HCT116 (cell line): ENCODE measurements at regions not wholly inside any gene's neighbourhood (a gene's known extent, or its start where the extent isn't known, plus 50 kb on each side); places are given as distances from the start of the nearest gene placed in this dataset.

ENCODE experiments used
- ATAC-seq: fragments of 200-7000 bp; cut with Tn5 transposase; 2 replicates; pipeline ENCODE4 v1.9.1; 2020; ENCODE audit warnings: mild to moderate bottlenecking, moderate library complexity
- BruUV-seq: library from RNA; stranded (reverse); fragments of 400-500 nt; replicated peaks from 2 replicates; lab custom pipeline; 2021; lab: Mats Ljungman, UMichigan
- CTCF ChIA-PET: fragments of 300-600 bp; sonication (Branson Sonifier 250); formaldehyde crosslinking; loops from one replicate; lab custom pipeline; 2021; ENCODE audit warnings: antibody characterized with exemption; lab: Charles Lee
- POLR2A ChIA-PET: fragments of 300-600, 350-600 bp; sonication (Branson Sonifier 250); formaldehyde crosslinking; loops from one replicate; lab custom pipeline; 2021; ENCODE audit warnings: antibody characterized with exemption; lab: Charles Lee
- RAD21 ChIA-PET, 2 experiments: fragments of 300-600 bp; sonication (Branson Sonifier 250); formaldehyde crosslinking; loops; one replicate each; lab custom pipeline; 2023; ENCODE audit warnings: low total read pairs in 2 of 2; ENCODE audit not compliant: uncharacterized antibody in 2 of 2, unreplicated experiment in 2 of 2, low non-redundant PET in 1 of 2; lab: Charles Lee
- DNase-seq: peaks from one replicate; pipeline ENCODE4 v3.0.0-alpha.2; 2010; ENCODE audit warnings: low read depth, low spot score
- H2AFZ ChIP-seq: fragments of 200-600 bp; shearing (Covaris generic), sonication (generic); 2 replicates; pipeline ENCODE4 v1.6.1; 2017; ENCODE audit warnings: low read depth, mixed run types, mixed read lengths, antibody characterized with exemption, low read length; ENCODE audit not compliant: poor library complexity, severe bottlenecking
- H3K27ac ChIP-seq: 2 replicates; pipeline ENCODE4 v1.5.1; 2012; ENCODE audit warnings: low read depth, low read length
- H3K27me3 ChIP-seq: fragments of 200-600 bp; sonication (generic); 2 replicates; pipeline ENCODE4 v1.6.1; 2016; ENCODE audit warnings: mixed run types, low read length, mixed read lengths; ENCODE audit not compliant: insufficient read depth
- H3K36me3 ChIP-seq, 2 experiments: fragments of 200-500 bp in 1 of 2; fragments of 200-600 bp in 1 of 2; sonication (Bioruptor generic) in 1 of 2; sonication (generic) in 1 of 2; 2 replicates each; pipeline versions ENCODE4 v1.5.1 to v1.6.1; 2014 to 2016; ENCODE audit warnings: low read length in 2 of 2, inconsistent platforms in 1 of 2, mixed read lengths in 1 of 2, mixed run types in 1 of 2; ENCODE audit not compliant: insufficient read depth in 2 of 2, control insufficient read depth in 1 of 2
- H3K4me1 ChIP-seq, 2 experiments: fragments of 200-600 bp in 1 of 2; sonication (generic) in 1 of 2; 2 replicates each; pipeline versions ENCODE4 v1.5.1 to v1.6.1; 2012 to 2017; ENCODE audit warnings: low read length in 2 of 2, inconsistent platforms in 1 of 2, mild to moderate bottlenecking in 1 of 2, mixed read lengths in 1 of 2, mixed run types in 1 of 2, moderate library complexity in 1 of 2; ENCODE audit not compliant: insufficient read depth in 2 of 2, control insufficient read depth in 1 of 2
- H3K4me2 ChIP-seq: fragments of 200-600 bp; sonication (generic); 2 replicates; pipeline ENCODE4 v1.6.1; 2017; ENCODE audit warnings: mixed run types, low read length, mixed read lengths
- H3K4me3 ChIP-seq, 2 experiments: fragments of 200-600 bp in 1 of 2; sonication (generic) in 1 of 2; replicated peaks in 1 of 2; 2 replicates each; pipeline ENCODE4 v1.5.1; 2011 to 2016; ENCODE audit warnings: low read length in 2 of 2, control low read depth in 1 of 2, low read depth in 1 of 2, mild to moderate bottlenecking in 1 of 2, mixed read lengths in 1 of 2, mixed run types in 1 of 2
- H3K79me2 ChIP-seq: fragments of 200-600 bp; sonication (generic); 2 replicates; pipeline ENCODE4 v1.6.1; 2017; ENCODE audit warnings: mild to moderate bottlenecking, mixed run types, low read length, moderate library complexity, mixed read lengths; ENCODE audit not compliant: insufficient read depth
- H3K9ac ChIP-seq: fragments of 200-600 bp; sonication (generic); 2 replicates; pipeline ENCODE4 v1.6.1; 2016; ENCODE audit warnings: low read length, mixed read lengths
- H3K9me2 ChIP-seq: fragments of 200-600 bp; sonication (generic), shearing (Covaris generic); 2 replicates; pipeline ENCODE4 v1.6.1; 2017; ENCODE audit warnings: mixed run types, mild to moderate bottlenecking, moderate library complexity; ENCODE audit not compliant: insufficient read depth
- H3K9me3 ChIP-seq, 2 experiments: fragments of 200-500 bp in 1 of 2; fragments of 200-600 bp in 1 of 2; sonication (Bioruptor generic) in 1 of 2; sonication (generic) in 1 of 2; 2 replicates each; pipeline ENCODE4 v1.6.1; 2014 to 2017; ENCODE audit warnings: low read length in 2 of 2, mixed read lengths in 2 of 2, inconsistent platforms in 1 of 2, low read depth in 1 of 2, mild to moderate bottlenecking in 1 of 2, mixed run types in 1 of 2, moderate library complexity in 1 of 2; ENCODE audit not compliant: control insufficient read depth in 1 of 2, insufficient read depth in 1 of 2
- H4K20me1 ChIP-seq: fragments of 200-600 bp; sonication (generic), shearing (Covaris generic); 2 replicates; pipeline ENCODE4 v1.6.1; 2017; ENCODE audit warnings: mixed run types, mild to moderate bottlenecking, moderate library complexity; ENCODE audit not compliant: insufficient read depth
- CBX3 ChIP-seq: IDR thresholded peaks from 2 replicates; pipeline ENCODE4 v1.6.1; 2012; ENCODE audit warnings: low read depth
- CTCF ChIP-seq, 3 experiments: fragments of 200-600 bp in 1 of 3; sonication (generic) in 1 of 3; IDR thresholded peaks in 2 of 3; conservative IDR thresholded peaks in 1 of 3; 2 replicates each; pipeline ENCODE4 v1.5.1; 2012 to 2017; ENCODE audit warnings: low read depth in 2 of 3, low read length in 2 of 3, antibody characterized with exemption in 1 of 3, borderline replicate concordance in 1 of 3, control low read depth in 1 of 3, mild to moderate bottlenecking in 1 of 3, mixed read lengths in 1 of 3, mixed run types in 1 of 3, moderate library complexity in 1 of 3; ENCODE audit not compliant: insufficient read depth in 1 of 3
- EGR1 ChIP-seq: IDR thresholded peaks from 2 replicates; pipeline ENCODE4 v1.6.1; 2012; ENCODE audit warnings: low read depth
- ELF1 ChIP-seq: IDR thresholded peaks from 2 replicates; pipeline ENCODE4 v1.6.1; 2012; ENCODE audit warnings: low read depth, borderline replicate concordance
- EZH2 ChIP-seq: fragments of 200-600 bp; sonication (generic); IDR thresholded peaks from 2 replicates; pipeline ENCODE4 v1.6.1; 2017; ENCODE audit warnings: antibody characterized with exemption, mixed run types
- EZH2phosphoT487 ChIP-seq: fragments of 200-600 bp; IDR thresholded peaks from 2 replicates; pipeline ENCODE4 v1.6.1; 2018; ENCODE audit warnings: antibody characterized with exemption, borderline replicate concordance
- FOSL1 ChIP-seq: IDR thresholded peaks from 2 replicates; pipeline ENCODE4 v1.6.1; 2012; ENCODE audit warnings: low read depth
- JUND ChIP-seq: IDR thresholded peaks from 2 replicates; pipeline ENCODE4 v1.6.1; 2012
- POLR2A ChIP-seq: IDR thresholded peaks from 2 replicates; pipeline ENCODE4 v1.7.0; 2011; ENCODE audit warnings: borderline replicate concordance; ENCODE audit not compliant: insufficient read depth, insufficient read length; ENCODE audit errors: extremely low read depth
- POLR2AphosphoS5 ChIP-seq: IDR thresholded peaks from 2 replicates; pipeline ENCODE4 v1.6.1; 2011; ENCODE audit warnings: mild to moderate bottlenecking, low read depth, low read length, moderate library complexity
- RAD21 ChIP-seq: IDR thresholded peaks from 2 replicates; pipeline ENCODE4 v1.6.1; 2012; ENCODE audit warnings: low read depth, mild to moderate bottlenecking
- SIN3A ChIP-seq: IDR thresholded peaks from 2 replicates; pipeline ENCODE4 v1.6.1; 2012; ENCODE audit warnings: low read depth
- SP1 ChIP-seq: IDR thresholded peaks from 2 replicates; pipeline ENCODE4 v1.6.1; 2012; ENCODE audit warnings: low read depth
- TCF7L2 ChIP-seq: IDR thresholded peaks from 2 replicates; pipeline ENCODE4 v1.7.0; 2011; ENCODE audit warnings: borderline replicate concordance, inconsistent platforms; ENCODE audit not compliant: insufficient read depth, insufficient read length; ENCODE audit errors: extremely low read depth
- YY1 ChIP-seq: IDR thresholded peaks from 2 replicates; pipeline ENCODE4 v1.6.1; 2011; ENCODE audit warnings: low read length, low read depth, moderate library complexity, mild to moderate bottlenecking; ENCODE audit not compliant: insufficient replicate concordance; ENCODE audit errors: extremely low read depth
- ZFX ChIP-seq: fragments of 450-650 bp; IDR thresholded peaks from 2 replicates; pipeline ENCODE4 v1.6.1; 2017
- ZNF274 ChIP-seq: fragments of 200-500 bp; sonication (Bioruptor generic); IDR thresholded peaks from 2 replicates; pipeline ENCODE4 v1.6.1; 2014; ENCODE audit warnings: mild to moderate bottlenecking, low read depth, low read length, inconsistent platforms
- intact Hi-C: fragments of 100-400 bp; cut with micrococcal nuclease; formaldehyde crosslinking; loops from 2 replicates; pipeline ENCODE4 v1.10.0; 2022
- TF ChIP-seq, protein P1 (sequence below): IDR thresholded peaks from 2 replicates; pipeline ENCODE4 v1.6.1; 2011; ENCODE audit warnings: mild to moderate bottlenecking, low read length, moderate library complexity; ENCODE audit not compliant: insufficient replicate concordance; ENCODE audit errors: extremely low read depth
- TF ChIP-seq, protein P2 (sequence below): IDR thresholded peaks from 2 replicates; pipeline ENCODE4 v1.6.1; 2012

- TF ChIP-seq EGR1 (no peak), SP1 (no peak), ELF1 (no peak), SIN3A (no peak), ZNF274 (no peak), EZH2phosphoT487 (no peak), JUND (no peak), CBX3 (no peak), TCF7L2 (no peak), POLR2AphosphoS5 (no peak), YY1 (no peak), RAD21 (no peak), CTCF (IDR thresholded peaks at IDR 0.05 in 2 of 3, conservative IDR thresholded peaks at IDR 0.05 in 1 of 3; ENCODE audit: borderline replicate concordance in 1 of 3, insufficient read depth in 1 of 3, low read depth in 2 of 3, low read length in 2 of 3) (no peak), ZFX (no peak), FOSL1 (no peak), EZH2 (no peak), POLR2A (no peak)
- TF ChIP-seq, protein P1, sequence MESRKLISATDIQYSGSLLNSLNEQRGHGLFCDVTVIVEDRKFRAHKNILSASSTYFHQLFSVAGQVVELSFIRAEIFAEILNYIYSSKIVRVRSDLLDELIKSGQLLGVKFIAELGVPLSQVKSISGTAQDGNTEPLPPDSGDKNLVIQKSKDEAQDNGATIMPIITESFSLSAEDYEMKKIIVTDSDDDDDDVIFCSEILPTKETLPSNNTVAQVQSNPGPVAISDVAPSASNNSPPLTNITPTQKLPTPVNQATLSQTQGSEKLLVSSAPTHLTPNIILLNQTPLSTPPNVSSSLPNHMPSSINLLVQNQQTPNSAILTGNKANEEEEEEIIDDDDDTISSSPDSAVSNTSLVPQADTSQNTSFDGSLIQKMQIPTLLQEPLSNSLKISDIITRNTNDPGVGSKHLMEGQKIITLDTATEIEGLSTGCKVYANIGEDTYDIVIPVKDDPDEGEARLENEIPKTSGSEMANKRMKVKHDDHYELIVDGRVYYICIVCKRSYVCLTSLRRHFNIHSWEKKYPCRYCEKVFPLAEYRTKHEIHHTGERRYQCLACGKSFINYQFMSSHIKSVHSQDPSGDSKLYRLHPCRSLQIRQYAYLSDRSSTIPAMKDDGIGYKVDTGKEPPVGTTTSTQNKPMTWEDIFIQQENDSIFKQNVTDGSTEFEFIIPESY: no peak
- TF ChIP-seq, protein P2, sequence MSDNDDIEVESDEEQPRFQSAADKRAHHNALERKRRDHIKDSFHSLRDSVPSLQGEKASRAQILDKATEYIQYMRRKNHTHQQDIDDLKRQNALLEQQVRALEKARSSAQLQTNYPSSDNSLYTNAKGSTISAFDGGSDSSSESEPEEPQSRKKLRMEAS: no peak
- TF ChIP-seq, all 23 proteins: peak for 0
- Histone ChIP-seq H3K4me2 (no peak overlapping the region), H3K9me2 (no peaks in the 10 kb centered on the region), H3K4me3 (no peak overlapping the region), H3K27me3 (no peaks in the 10 kb centered on the region), H3K36me3 (no peaks in the 10 kb centered on the region), H3K9me3 (peaks cover 2 to 3% of the 10 kb centered on the region in 2 experiments; a peak in 2 of 4 replicates), H3K4me1 (no peaks in the 10 kb centered on the region), H4K20me1 (no peaks in the 10 kb centered on the region), H3K9ac (no peak overlapping the region), H3K27ac (no peak overlapping the region), H3K79me2 (no peaks in the 10 kb centered on the region), H2AFZ (no peak overlapping the region)
- DNase-seq (no peak), ATAC-seq (no peak)
- no TSS peak for BruUV-seq
- ChIA-PET RAD21 (no interaction called here), CTCF (no interaction called here), POLR2A (no interaction called here)
- intact Hi-C loops: no loop called here
These were observed 218.2 kb downstream of the ZNF248 start for GRCh38 chr10:37639200-37639599.
